Inflammatory macrophage treated with lipopolysaccharide for 4 hours (primary cell): ENCODE measurements at regions not wholly inside any gene's neighbourhood (a gene's known extent, or its start where the extent isn't known, plus 50 kb on each side); places are given as distances from the start of the nearest gene placed in this dataset.
A peak's percentile ranks its signal among the peaks of the same experiment; 100 is the strongest.
"Not testable (repeated sequence)": the region's sequence is repeated elsewhere in the genome, so short reads cannot be mapped to it uniquely, and the experiment has no call there.

Experiments used
- DNase-seq: peaks from one replicate; pipeline ENCODE4 v3.0.0-alpha.2; 2020

GRCh38 chr3:195999176-195999575, 82.7 kb downstream of the TFRC start:
- DNase-seq, result not testable (repeated sequence)

- not testable (repeated sequence) for DNase-seq
These were observed 85.6 kb downstream of the TFRC start for GRCh38 chr3:195996314-195996713.

GRCh38 chr3:195994343-195994742, 86.0 kb upstream of the TNK2 start:
- DNase-seq, result peak; percentile 39

GRCh38 chr3:195993671-195994070, 85.3 kb upstream of the TNK2 start:
- DNase-seq, result not testable (repeated sequence)

GRCh38 chr3:195992956-195993595, 84.7 kb upstream of the TNK2 start:
- not testable (repeated sequence) for DNase-seq

GRCh38 chr3:195991986-195992385, 83.6 kb upstream of the TNK2 start:
- DNase-seq, result not testable (repeated sequence)

GRCh38 chr3:195991243-195991642, 82.9 kb upstream of the TNK2 start:
- DNase-seq, result not testable (repeated sequence)

GRCh38 chr3:195990841-195991174, 82.5 kb upstream of the TNK2 start:
- DNase-seq, result not testable (repeated sequence)

- DNase-seq, result peak; percentile 88
These were observed 81.8 kb upstream of the TNK2 start for GRCh38 chr3:195989921-195990840.

- peak; percentile 31 for DNase-seq
These were observed 81.0 kb upstream of the TNK2 start for GRCh38 chr3:195989197-195989920.

- not testable (repeated sequence) for DNase-seq
These were observed 80.4 kb upstream of the TNK2 start for GRCh38 chr3:195988764-195989163.

- not testable (repeated sequence) for DNase-seq
These were observed 78.7 kb upstream of the TNK2 start for GRCh38 chr3:195987001-195987400.

- not testable (repeated sequence) for DNase-seq
These were observed 78.2 kb upstream of the TNK2 start for GRCh38 chr3:195986576-195986975.

- not testable (repeated sequence) for DNase-seq
These were observed 77.1 kb upstream of the TNK2 start for GRCh38 chr3:195985348-195985920.

- DNase-seq, result not testable (repeated sequence)
These were observed 76.2 kb upstream of the TNK2 start for GRCh38 chr3:195984392-195985030.

GRCh38 chr3:195983880-195984279, 75.5 kb upstream of the TNK2 start:
- DNase-seq, result not testable (repeated sequence)

- DNase-seq, result not testable (repeated sequence)
These were observed 74.4 kb upstream of the TNK2 start for GRCh38 chr3:195982754-195983153.

- not testable (repeated sequence) for DNase-seq
These were observed 73.4 kb upstream of the TNK2 start for GRCh38 chr3:195981778-195982177.

GRCh38 chr3:195979877-195980276, 71.5 kb upstream of the TNK2 start:
- not testable (repeated sequence) for DNase-seq

- DNase-seq, result not testable (repeated sequence)
These were observed 70.2 kb upstream of the TNK2 start for GRCh38 chr3:195978585-195978984.

- not testable (repeated sequence) for DNase-seq
These were observed 68.5 kb upstream of the TNK2 start for GRCh38 chr3:195976876-195977275.

GRCh38 chr3:195974281-195974680, 65.9 kb upstream of the TNK2 start:
- not testable (repeated sequence) for DNase-seq
